PFSK-1 (cell line): ENCODE measurements at regions not wholly inside any gene's neighbourhood (a gene's known extent, or its start where the extent isn't known, plus 50 kb on each side); places are given as distances from the start of the nearest gene placed in this dataset.

ENCODE experiments used
- FOXP2 ChIP-seq: optimal IDR thresholded peaks from 2 replicates; pipeline ENCODE3; 2011; ENCODE audit warnings: borderline replicate concordance, control low read depth, inconsistent platforms; ENCODE audit not compliant: insufficient read depth; ENCODE audit errors: extremely low read length, extremely low read depth
- POLR2AphosphoS5 ChIP-seq: IDR thresholded peaks from 2 replicates; pipeline ENCODE4 v1.6.1; 2012; ENCODE audit warnings: low read depth, mild to moderate bottlenecking, control low read depth, low read length, moderate library complexity
- REST ChIP-seq, 2 experiments: IDR thresholded peaks; 2 replicates each; pipeline versions ENCODE4 v1.6.1 to v1.8.0; 2011 to 2012; ENCODE audit warnings: low read depth in 2 of 2, low read length in 2 of 2, control low read depth in 1 of 2, inconsistent platforms in 1 of 2, mild to moderate bottlenecking in 1 of 2, moderate library complexity in 1 of 2; ENCODE audit not compliant: insufficient read depth in 1 of 2
- SIN3A ChIP-seq: IDR thresholded peaks from 2 replicates; pipeline ENCODE4 v1.6.1; 2012; ENCODE audit warnings: mild to moderate bottlenecking, low read length, moderate library complexity, borderline replicate concordance; ENCODE audit not compliant: insufficient read depth
- TAF1 ChIP-seq: IDR thresholded peaks from 2 replicates; pipeline ENCODE4 v1.6.1; 2012; ENCODE audit warnings: low read length, control low read depth, borderline replicate concordance; ENCODE audit not compliant: insufficient read depth

- no peak for TF ChIP-seq SIN3A
- TF ChIP-seq FOXP2: no peak
- no peak for TF ChIP-seq TAF1
- no peak for TF ChIP-seq REST (IDR thresholded peaks at IDR 0.05; ENCODE audit: insufficient read depth in 1 of 2, low read depth in 2 of 2, low read length in 2 of 2)
- no peak for TF ChIP-seq POLR2AphosphoS5
Observed at GRCh38 chr2:200150411-200151086, 155.9 kb upstream of the SPATS2L start.

- TF ChIP-seq REST (IDR thresholded peaks at IDR 0.05; ENCODE audit: insufficient read depth in 1 of 2, low read depth in 2 of 2, low read length in 2 of 2): no peak
- no peak for TF ChIP-seq TAF1
- no peak for TF ChIP-seq FOXP2
- TF ChIP-seq SIN3A: no peak
Observed at GRCh38 chr2:200155652-200156051, 150.8 kb upstream of the SPATS2L start.

- no peak for TF ChIP-seq SIN3A
- no peak for TF ChIP-seq POLR2AphosphoS5
Observed at GRCh38 chr2:200156166-200156835, 150.2 kb upstream of the SPATS2L start.

- no peak for TF ChIP-seq POLR2AphosphoS5
- no peak for TF ChIP-seq TAF1
- no peak for TF ChIP-seq REST (IDR thresholded peaks at IDR 0.05; ENCODE audit: insufficient read depth in 1 of 2, low read depth in 2 of 2, low read length in 2 of 2)
- no peak for TF ChIP-seq SIN3A
- TF ChIP-seq FOXP2: no peak
Observed at GRCh38 chr2:200158647-200159356, 147.7 kb upstream of the SPATS2L start.

- TF ChIP-seq SIN3A (no peak), TAF1 (no peak), POLR2AphosphoS5 (no peak), FOXP2 (no peak), REST (IDR thresholded peaks at IDR 0.05; ENCODE audit: insufficient read depth in 1 of 2, low read depth in 2 of 2, low read length in 2 of 2) (no peak)
Observed at GRCh38 chr2:200159357-200159707, 147.2 kb upstream of the SPATS2L start.
